SH-SY5Y (cell line): ENCODE measurements at regions not wholly inside any gene's neighbourhood (a gene's known extent, or its start where the extent isn't known, plus 50 kb on each side); places are given as distances from the start of the nearest gene placed in this dataset.

Experiments
- GATA2 ChIP-seq: IDR thresholded peaks from 2 replicates; pipeline ENCODE4 v1.6.1; 2011; ENCODE audit warnings: mild to moderate bottlenecking, low read depth, low read length
- GATA3 ChIP-seq: IDR thresholded peaks from 2 replicates; pipeline ENCODE4 v1.6.1; 2011; ENCODE audit warnings: low read depth, mild to moderate bottlenecking, low read length, moderate library complexity

DNA sequence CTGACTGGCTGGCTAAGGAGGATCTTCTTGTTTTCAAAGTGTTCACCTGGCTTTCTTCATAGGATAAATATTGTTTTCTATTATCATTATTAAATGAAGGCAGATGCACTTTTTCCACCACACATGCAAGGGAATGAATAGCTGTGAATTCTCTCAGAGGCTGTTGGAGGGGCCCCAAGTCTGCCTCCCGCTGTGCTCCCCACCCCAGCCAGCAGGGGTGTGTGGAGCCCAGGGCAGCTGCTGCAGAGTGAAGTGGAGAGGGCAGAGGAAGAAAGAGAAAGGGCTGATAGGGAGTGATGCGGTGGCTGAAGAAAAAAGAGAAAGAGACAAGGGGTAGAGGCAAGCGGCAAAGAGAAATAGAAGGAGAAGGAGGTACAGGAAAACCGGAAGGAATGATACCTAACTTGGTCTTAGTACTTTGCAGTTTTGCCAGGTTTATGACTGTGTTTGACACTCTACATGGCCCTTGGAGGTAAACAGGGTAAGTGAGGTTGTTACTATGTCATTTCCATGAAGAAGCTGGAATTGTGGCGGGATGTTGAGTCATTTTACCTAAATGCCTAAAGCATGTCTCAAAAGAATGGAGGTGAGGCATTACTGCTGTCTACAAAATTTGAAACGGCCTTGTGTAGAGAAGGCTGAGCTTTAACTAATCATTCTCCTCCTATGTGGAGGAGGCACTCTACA lies 145.7 kb upstream of the B3GAT1 start:
- TF ChIP-seq GATA2 (no peak), GATA3 (no peak)
